ENCODE measurements at regions not wholly inside any gene's neighbourhood (a gene's known extent, or its start where the extent isn't known, plus 50 kb on each side); places are given as distances from the start of the nearest gene placed in this dataset.

- no peak for TF ChIP-seq PRDM15 (CRISPR knock-in tag; IDR thresholded peaks at IDR 0.05)
- no peak for TF ChIP-seq PML (IDR thresholded peaks at IDR 0.05; ENCODE audit: low read length)
- TF ChIP-seq RELA (IDR thresholded peaks at IDR 0.05; ENCODE audit: borderline replicate concordance, partially characterized antibody): no peak
- no peak for TF ChIP-seq TCF7 (IDR thresholded peaks at IDR 0.05; ENCODE audit: borderline replicate concordance)
- TF ChIP-seq FOXK2 (IDR thresholded peaks at IDR 0.05): no peak
These were observed 353.1 kb upstream of the IRX2 start (continued) for GRCh38 chr5:3104429-3105060.

- Histone ChIP-seq H3K27me3 (replicated peaks in 1 of 2; ENCODE audit: control insufficient read depth in 2 of 2, insufficient read depth in 2 of 2, low read length in 1 of 2) (no peaks in the 10 kb centered on the region), H3K4me2 (ENCODE audit: control insufficient read depth, insufficient read depth) (no peak overlapping the region), H3K27ac (ENCODE audit: control insufficient read depth, insufficient read depth) (no peak overlapping the region), H3K9me3 (replicated peaks; ENCODE audit: control insufficient read depth, insufficient read depth, low read length) (no peaks in the 10 kb centered on the region; the same call in 2 of the 3 replicates), H4K20me1 (ENCODE audit: control insufficient read depth, insufficient read depth) (no peaks in the 10 kb centered on the region), H3K9ac (ENCODE audit: control insufficient read depth, insufficient read depth, low read length) (no peak overlapping the region), H3K4me3 (no peak overlapping the region), H2AFZ (ENCODE audit: control insufficient read depth, low read depth, low read length) (no peak overlapping the region), H3K4me1 (ENCODE audit: control insufficient read depth, insufficient read depth, low read length) (no peaks in the 10 kb centered on the region), H3K36me3 (ENCODE audit: control insufficient read depth in 2 of 2, insufficient read depth in 2 of 2, low read length in 1 of 2) (no peaks in the 10 kb centered on the region), H3K79me2 (ENCODE audit: control insufficient read depth, insufficient read depth, low read length) (no peaks in the 10 kb centered on the region)
- POLR2A ChIA-PET: no interaction called here
- TF ChIP-seq RUNX3 (IDR thresholded peaks at IDR 0.05; ENCODE audit: low read length) (no peak), ZNF274 (IDR thresholded peaks at IDR 0.05; ENCODE audit: insufficient read depth, insufficient read length) (no peak), ATF7 (IDR thresholded peaks at IDR 0.05; ENCODE audit: low read depth) (no peak), USF2 (IDR thresholded peaks at IDR 0.05; ENCODE audit: borderline replicate concordance, low read depth, low read length) (no peak), ZBED1 (IDR thresholded peaks at IDR 0.05; ENCODE audit: borderline replicate concordance) (no peak), PBX3 (IDR thresholded peaks at IDR 0.05; ENCODE audit: insufficient replicate concordance, low read depth, low read length) (no peak), MLLT1 (IDR thresholded peaks at IDR 0.05) (no peak), CBX5 (IDR thresholded peaks at IDR 0.05; ENCODE audit: low read depth) (no peak)
- RAD21 ChIA-PET (ENCODE audit: unreplicated experiment): no interaction called here
- SMC1A ChIA-PET (ENCODE audit: uncharacterized antibody, unreplicated experiment): no interaction called here
- no peak for DNase-seq (ENCODE audit: low read depth, low spot score)
- 52% methylated on average over 21 of the region's 21 CpGs for WGBS (ENCODE audit: insufficient coverage, insufficient replicate concordance, low lambda C conversion rate, missing lambda C conversion rate)
- CTCF ChIA-PET: no interaction called here
- intact Hi-C loops (cut with micrococcal nuclease; ENCODE audit: unreplicated experiment) (no loop called here), in situ Hi-C loops (cut with MboI) (no loop called here)
- FAIRE-seq: no peak
- BruUV-seq (replicated peaks): no TSS peak
- ATAC-seq: no peak
These were observed 351.9 kb upstream of the IRX2 start for GRCh38 chr5:3103262-3103811.
